Gastrocnemius medialis (tissue), 4 donors: ENCODE measurements at regions not wholly inside any gene's neighbourhood (a gene's known extent, or its start where the extent isn't known, plus 50 kb on each side); places are given as distances from the start of the nearest gene placed in this dataset.

Source experiments
- ATAC-seq, 2 donors: fragments of 150-250 bp; one replicate each; pipeline ENCODE4 v1.9.1; 2016
- DNase-seq, 2 donors: peaks; one replicate each; pipeline ENCODE4 v3.0.0-alpha.2; 2019
- H3K27ac ChIP-seq, 4 donors: fragments of 200-600 bp; sonication (generic); 1 replicate in 1 of 4; 2 replicates in 3 of 4; pipeline ENCODE4 v1.5.1; 2016 to 2018; ENCODE audit warnings: mild to moderate bottlenecking in 2 of 4, moderate library complexity in 1 of 4
- H3K27me3 ChIP-seq, 3 donors: fragments of 200-600 bp; sonication (generic) in 2 of 3; 1 replicate in 1 of 3; 2 replicates in 2 of 3; pipeline versions ENCODE4 v1.5.1 to v1.6.0; 2016 to 2019; ENCODE audit warnings: mild to moderate bottlenecking in 1 of 3, moderate library complexity in 1 of 3
- H3K36me3 ChIP-seq, 2 donors: fragments of 200-600 bp; sonication (generic) in 1 of 2; one replicate each; pipeline ENCODE4 v1.5.1; 2017 to 2018
- H3K4me1 ChIP-seq, 2 donors: fragments of 200-600 bp; sonication (generic) in 1 of 2; one replicate each; pipeline ENCODE4 v1.5.1; 2016 to 2017; ENCODE audit warnings: mild to moderate bottlenecking in 2 of 2
- H3K4me3 ChIP-seq, 4 donors: fragments of 200-600 bp; sonication (generic) in 3 of 4; 1 replicate in 1 of 4; 2 replicates in 3 of 4; pipeline ENCODE4 v1.5.1; 2016 to 2019; ENCODE audit warnings: mild to moderate bottlenecking in 2 of 4
- H3K9me3 ChIP-seq, 3 donors: fragments of 200-600 bp; sonication (generic) in 2 of 3; 1 replicate in 1 of 3; 2 replicates in 2 of 3; pipeline ENCODE4 v1.5.1; 2016 to 2019
- POLR2A ChIP-seq, 2 donors: fragments of 450-650 bp; IDR thresholded peaks; one replicate each; pipeline ENCODE4 v1.6.1; 2017; ENCODE audit warnings: antibody characterized with exemption in 2 of 2, mild to moderate bottlenecking in 2 of 2, moderate library complexity in 2 of 2
- in situ Hi-C, 4 donors: fragments of 200-750 bp; cut with MboI; loops; one replicate each; pipeline versions ENCODE4 v1.15.0 to v1.8.0; 2017; ENCODE audit warnings: low sequenced_read_pairs in 4 of 4
- intact Hi-C: fragments of 100-400 bp; cut with DNase I; formaldehyde crosslinking; loops from one replicate; pipeline ENCODE4 v1.15.1; 2023; ENCODE audit warnings: low total_unique reads
- TF ChIP-seq, protein P1 (sequence below), 5 experiments: fragments of 450-650 bp in 3 of 5; fragments of 200-600 bp in 2 of 5; sonication (generic) in 2 of 5; IDR thresholded peaks in 4 of 5; conservative IDR thresholded peaks in 1 of 5; 1 replicate in 4 of 5; 2 replicates in 1 of 5; pipeline ENCODE4 v1.5.1; 2016 to 2019; ENCODE audit warnings: antibody characterized with exemption in 5 of 5, mild to moderate bottlenecking in 3 of 5, moderate library complexity in 3 of 5

DNA sequence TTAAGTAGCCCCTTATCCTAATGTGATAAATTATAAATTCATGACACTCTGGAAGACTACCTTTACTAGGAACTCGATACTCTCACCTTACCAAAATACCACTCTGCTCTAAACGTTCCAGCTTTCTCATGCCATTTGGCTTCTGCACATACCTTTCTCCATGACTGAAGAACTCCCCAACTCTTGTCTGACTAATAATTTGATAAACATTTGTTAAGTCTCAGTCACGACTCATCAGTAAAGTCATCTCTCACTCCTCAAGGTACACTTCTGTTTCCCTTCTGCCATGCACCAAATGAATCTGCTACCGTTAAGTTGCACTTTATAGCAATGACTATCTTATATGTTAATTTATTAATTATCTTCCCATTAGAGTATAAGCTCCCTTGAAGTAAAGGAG is 498.3 kb upstream of the NOVA1 start:
- H3K9me3 ChIP-seq, result no peaks in the 10 kb centered on the region
- H3K4me1 ChIP-seq, result no peaks in the 10 kb centered on the region
- ATAC-seq (no peak), DNase-seq (no peak)
- in situ Hi-C loops, result no loop called here
- intact Hi-C loops, result no loop called here
- no peak overlapping the region for H3K4me3 ChIP-seq
- TF ChIP-seq POLR2A (IDR thresholded peaks at IDR 0.05), result no peak
- TF ChIP-seq, protein P1, sequence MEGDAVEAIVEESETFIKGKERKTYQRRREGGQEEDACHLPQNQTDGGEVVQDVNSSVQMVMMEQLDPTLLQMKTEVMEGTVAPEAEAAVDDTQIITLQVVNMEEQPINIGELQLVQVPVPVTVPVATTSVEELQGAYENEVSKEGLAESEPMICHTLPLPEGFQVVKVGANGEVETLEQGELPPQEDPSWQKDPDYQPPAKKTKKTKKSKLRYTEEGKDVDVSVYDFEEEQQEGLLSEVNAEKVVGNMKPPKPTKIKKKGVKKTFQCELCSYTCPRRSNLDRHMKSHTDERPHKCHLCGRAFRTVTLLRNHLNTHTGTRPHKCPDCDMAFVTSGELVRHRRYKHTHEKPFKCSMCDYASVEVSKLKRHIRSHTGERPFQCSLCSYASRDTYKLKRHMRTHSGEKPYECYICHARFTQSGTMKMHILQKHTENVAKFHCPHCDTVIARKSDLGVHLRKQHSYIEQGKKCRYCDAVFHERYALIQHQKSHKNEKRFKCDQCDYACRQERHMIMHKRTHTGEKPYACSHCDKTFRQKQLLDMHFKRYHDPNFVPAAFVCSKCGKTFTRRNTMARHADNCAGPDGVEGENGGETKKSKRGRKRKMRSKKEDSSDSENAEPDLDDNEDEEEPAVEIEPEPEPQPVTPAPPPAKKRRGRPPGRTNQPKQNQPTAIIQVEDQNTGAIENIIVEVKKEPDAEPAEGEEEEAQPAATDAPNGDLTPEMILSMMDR (IDR thresholded peaks at IDR 0.05 in 4 of 5, conservative IDR thresholded peaks at IDR 0.05 in 1 of 5), result no peak
- no peaks in the 10 kb centered on the region for H3K27me3 ChIP-seq
- H3K36me3 ChIP-seq, result no peaks in the 10 kb centered on the region
- no peak overlapping the region for H3K27ac ChIP-seq

DNA sequence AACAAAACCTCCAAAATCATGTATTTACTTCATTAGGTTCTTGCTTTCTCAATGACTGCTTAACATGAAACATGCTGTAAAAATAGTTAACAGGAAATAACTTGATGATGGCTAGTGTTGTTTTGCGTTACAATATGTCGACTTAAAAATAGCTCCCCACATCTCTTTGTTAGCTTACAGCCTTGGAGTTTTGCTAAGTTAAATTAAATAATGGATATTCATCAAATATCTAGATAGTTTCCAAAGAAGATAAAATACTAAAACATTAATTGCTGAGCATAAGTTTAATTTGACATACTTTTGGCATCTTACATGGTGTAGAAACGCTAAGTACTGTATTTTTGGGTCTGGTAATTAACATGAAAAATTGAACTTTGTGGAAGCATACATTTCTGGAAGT is 500.6 kb upstream of the NOVA1 start:
- ATAC-seq (no peak), DNase-seq (no peak)
- no peaks in the 10 kb centered on the region for H3K9me3 ChIP-seq
- H3K27ac ChIP-seq, result no peak overlapping the region
- no peaks in the 10 kb centered on the region for H3K4me1 ChIP-seq
- intact Hi-C loops (no loop called here), in situ Hi-C loops (no loop called here)
- H3K4me3 ChIP-seq, result no peak overlapping the region
- H3K27me3 ChIP-seq, result no peaks in the 10 kb centered on the region
- TF ChIP-seq, protein P1 (IDR thresholded peaks at IDR 0.05 in 4 of 5, conservative IDR thresholded peaks at IDR 0.05 in 1 of 5), result no peak
- no peak for TF ChIP-seq POLR2A (IDR thresholded peaks at IDR 0.05)
- no peaks in the 10 kb centered on the region for H3K36me3 ChIP-seq

DNA sequence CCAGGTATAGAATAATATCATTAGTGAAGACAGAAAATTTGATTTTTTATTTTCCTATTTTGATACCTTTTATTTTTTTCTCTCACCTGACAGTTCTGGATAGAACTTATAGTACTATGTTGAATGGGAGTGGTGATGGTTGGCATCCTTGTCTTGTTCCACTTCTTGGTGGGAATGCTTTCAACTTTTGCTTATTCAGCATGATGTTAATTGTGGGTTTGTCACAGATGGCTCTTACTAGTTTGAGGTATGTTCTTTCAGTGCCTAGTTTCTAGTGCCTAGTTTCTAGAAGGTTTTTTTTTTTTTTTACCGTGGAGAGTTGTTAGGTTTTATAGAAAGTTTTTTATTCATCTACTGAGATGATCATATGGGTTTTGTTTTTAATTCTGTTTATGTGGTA is 516.3 kb upstream of the NOVA1 start:
- intact Hi-C loops, result no loop called here
- TF ChIP-seq POLR2A (IDR thresholded peaks at IDR 0.05), result no peak
- TF ChIP-seq, protein P1 (IDR thresholded peaks at IDR 0.05 in 4 of 5, conservative IDR thresholded peaks at IDR 0.05 in 1 of 5), result no peak
- in situ Hi-C loops, result no loop called here

GRCh38 chr14:27123162-27123561 is 525.3 kb upstream of the NOVA1 start:
- H3K4me1 ChIP-seq, result no peaks in the 10 kb centered on the region
- H3K27ac ChIP-seq, result no peak overlapping the region
- ATAC-seq (no peak), DNase-seq (no peak)
- in situ Hi-C loops (no loop called here), intact Hi-C loops (no loop called here)
- no peaks in the 10 kb centered on the region for H3K9me3 ChIP-seq
- no peaks in the 10 kb centered on the region for H3K27me3 ChIP-seq
- no peaks in the 10 kb centered on the region for H3K36me3 ChIP-seq
- no peak for TF ChIP-seq POLR2A (IDR thresholded peaks at IDR 0.05)
- TF ChIP-seq, protein P1 (IDR thresholded peaks at IDR 0.05 in 4 of 5, conservative IDR thresholded peaks at IDR 0.05 in 1 of 5), result no peak
- no peak overlapping the region for H3K4me3 ChIP-seq

More for the DNA sequence above, 516.3 kb upstream of the NOVA1 start:
- ATAC-seq, result no peak
- no peaks in the 10 kb centered on the region for H3K27me3 ChIP-seq
- no peak overlapping the region for H3K27ac ChIP-seq
- no peaks in the 10 kb centered on the region for H3K4me1 ChIP-seq
- H3K4me3 ChIP-seq, result no peak overlapping the region
- no peaks in the 10 kb centered on the region for H3K36me3 ChIP-seq
- no peaks in the 10 kb centered on the region for H3K9me3 ChIP-seq
- DNase-seq, result no peak

DNA sequence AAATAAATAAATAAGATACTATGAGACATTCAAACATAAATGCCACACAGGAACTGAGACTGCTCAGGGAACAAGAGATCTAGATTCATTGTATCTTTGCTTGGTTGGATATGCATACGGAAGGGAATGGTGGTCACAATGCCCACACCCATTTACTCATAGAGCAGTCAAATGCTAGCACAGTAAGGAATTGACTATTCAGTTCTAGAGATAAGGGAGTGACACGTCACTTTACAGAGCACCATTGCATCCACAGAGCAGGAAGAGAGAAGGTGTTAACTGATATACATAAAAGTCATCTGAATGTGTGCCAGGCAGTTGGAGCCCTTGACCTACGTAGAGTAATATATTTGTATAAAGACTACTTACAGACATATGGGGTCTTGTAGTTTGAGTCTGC is 530.0 kb upstream of the NOVA1 start:
- H3K9me3 ChIP-seq, result no peaks in the 10 kb centered on the region
- H3K27ac ChIP-seq, result no peak overlapping the region
- no peaks in the 10 kb centered on the region for H3K36me3 ChIP-seq
- DNase-seq (no peak), ATAC-seq (no peak)
- intact Hi-C loops, result no loop called here
- in situ Hi-C loops, result no loop called here
- H3K27me3 ChIP-seq, result no peaks in the 10 kb centered on the region
- no peaks in the 10 kb centered on the region for H3K4me1 ChIP-seq
- TF ChIP-seq, protein P1 (IDR thresholded peaks at IDR 0.05 in 4 of 5, conservative IDR thresholded peaks at IDR 0.05 in 1 of 5), result no peak
- TF ChIP-seq POLR2A (IDR thresholded peaks at IDR 0.05), result no peak
- no peak overlapping the region for H3K4me3 ChIP-seq
